Ovary (tissue), 7 donors: ENCODE measurements at regions not wholly inside any gene's neighbourhood (a gene's known extent, or its start where the extent isn't known, plus 50 kb on each side); places are given as distances from the start of the nearest gene placed in this dataset.
A peak's percentile ranks its signal among the peaks of the same experiment; 100 is the strongest.

Source experiments
- DNase-seq, 5 donors: peaks; one replicate each; pipeline ENCODE4 v3.0.0-alpha.2; 2019 to 2020
- H3K27ac ChIP-seq, 2 donors: fragments of 200-600 bp; one replicate each; pipeline versions ENCODE4 v1.5.1 to v1.8.0; 2019 to 2022
- H3K27me3 ChIP-seq: fragments of 200-600 bp; one replicate; pipeline ENCODE4 v1.8.0; 2022
- H3K36me3 ChIP-seq: fragments of 200-600 bp; sonication (generic); one replicate; pipeline ENCODE4 v1.5.1; 2019
- H3K4me1 ChIP-seq: one replicate; pipeline ENCODE4 v1.8.1; 2013; ENCODE audit warnings: mild to moderate bottlenecking, moderate library complexity; ENCODE audit not compliant: insufficient read depth
- H3K4me3 ChIP-seq: fragments of 200-600 bp; sonication (generic); one replicate; pipeline ENCODE4 v1.5.1; 2017
- H3K9me3 ChIP-seq, 2 donors: fragments of 200-600 bp in 1 of 2; sonication (generic) in 1 of 2; one replicate each; pipeline versions ENCODE4 v1.5.1 to v1.8.1; 2013 to 2019; ENCODE audit warnings: mild to moderate bottlenecking in 1 of 2, moderate library complexity in 1 of 2
- EP300 ChIP-seq: sonication (generic); formaldehyde crosslinking; IDR thresholded peaks from one replicate; pipeline ENCODE4 v1.6.1; 2017; ENCODE audit warnings: antibody characterized with exemption
- POLR2A ChIP-seq: fragments of 450-650 bp; IDR thresholded peaks from one replicate; pipeline ENCODE4 v1.6.1; 2017; ENCODE audit warnings: antibody characterized with exemption, mild to moderate bottlenecking, moderate library complexity
- WGBS, 3 donors: extraction: QIAGEN DNeasy Blood & Tissue Kit in 1 of 3; methylation state at CpG; one replicate each; pipeline versions ENCODE4 v1.1.5 to v1.1.7; 2013 to 2017; 5-methylcytosine and 5-hydroxymethylcytosine counted together
- intact Hi-C, 4 donors: fragments of 100-400 bp; cut with DNase I; formaldehyde crosslinking; loops; one replicate each; pipeline versions ENCODE4 v1.11.0 to v1.15.1; 2022 to 2023
- TF ChIP-seq, protein P1 (sequence below), 3 donors: fragments of 450-650 bp in 2 of 3; fragments of 200-600 bp in 1 of 3; IDR thresholded peaks; one replicate each; pipeline versions ENCODE4 v1.5.1 to v1.8.0; 2016 to 2022; ENCODE audit warnings: antibody characterized with exemption in 3 of 3, mild to moderate bottlenecking in 1 of 3
- donor health status: DM: no; HTN: no; CAD: no; lungs with moderate emphysema.
- donor health status: DM: no; HTN: no; CAD: no.
- donor health status: Bipolar disorder and iron deficiency.
- donor health status: DM: no; HTN: no; CAD: no.
- donor health status: DM: yes; HTN: yes; CAD: no.

DNA sequence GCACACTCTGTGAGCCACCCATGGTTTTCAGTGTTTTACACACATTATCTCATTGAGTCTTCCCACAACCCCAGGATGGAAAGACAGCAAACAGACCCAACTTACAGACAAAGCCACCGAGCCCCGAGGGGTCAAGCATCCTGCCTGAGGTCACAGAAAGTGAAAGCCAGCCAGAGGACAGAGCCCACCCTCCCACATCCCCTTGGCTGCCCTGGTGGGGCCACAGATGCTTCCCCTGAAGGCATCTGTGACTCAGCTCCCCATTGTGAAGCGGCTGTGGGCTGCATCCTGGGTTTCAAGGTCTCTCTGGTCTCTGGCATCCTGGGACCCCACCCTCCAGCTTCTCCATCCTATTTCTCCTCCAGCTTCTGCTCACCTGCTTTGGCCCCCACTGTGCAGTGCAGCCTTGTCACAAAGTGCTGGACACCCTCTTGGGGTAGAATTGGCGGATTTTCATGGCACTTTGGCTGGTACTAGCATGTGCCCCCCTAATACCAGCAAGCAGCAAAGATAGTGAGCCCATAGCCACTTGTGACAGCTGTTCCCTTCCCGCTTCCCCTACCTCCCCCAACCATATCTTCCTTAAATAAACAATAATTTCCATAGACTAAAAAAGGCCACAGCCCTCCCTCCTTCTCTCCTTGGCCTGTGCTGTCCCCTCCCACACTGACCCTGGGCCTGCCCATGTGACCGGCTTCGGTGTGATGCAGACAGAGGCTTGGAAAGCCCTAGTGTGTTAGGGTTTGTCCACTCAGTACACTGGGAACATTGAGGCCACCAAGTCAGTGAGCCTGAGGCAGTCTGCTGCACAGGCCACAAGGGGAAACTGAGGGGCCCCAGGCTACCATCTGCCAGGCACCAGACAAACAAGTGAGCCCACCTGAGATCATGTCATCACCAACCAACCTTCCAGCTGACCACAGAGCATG is 53.9 kb upstream of the SHISAL1 start:
- no peak overlapping the region for H3K27ac ChIP-seq
- no peaks in the 10 kb centered on the region for H3K27me3 ChIP-seq
- no peaks in the 10 kb centered on the region for H3K36me3 ChIP-seq
- no peaks in the 10 kb centered on the region for H3K9me3 ChIP-seq
- TF ChIP-seq, protein P1, sequence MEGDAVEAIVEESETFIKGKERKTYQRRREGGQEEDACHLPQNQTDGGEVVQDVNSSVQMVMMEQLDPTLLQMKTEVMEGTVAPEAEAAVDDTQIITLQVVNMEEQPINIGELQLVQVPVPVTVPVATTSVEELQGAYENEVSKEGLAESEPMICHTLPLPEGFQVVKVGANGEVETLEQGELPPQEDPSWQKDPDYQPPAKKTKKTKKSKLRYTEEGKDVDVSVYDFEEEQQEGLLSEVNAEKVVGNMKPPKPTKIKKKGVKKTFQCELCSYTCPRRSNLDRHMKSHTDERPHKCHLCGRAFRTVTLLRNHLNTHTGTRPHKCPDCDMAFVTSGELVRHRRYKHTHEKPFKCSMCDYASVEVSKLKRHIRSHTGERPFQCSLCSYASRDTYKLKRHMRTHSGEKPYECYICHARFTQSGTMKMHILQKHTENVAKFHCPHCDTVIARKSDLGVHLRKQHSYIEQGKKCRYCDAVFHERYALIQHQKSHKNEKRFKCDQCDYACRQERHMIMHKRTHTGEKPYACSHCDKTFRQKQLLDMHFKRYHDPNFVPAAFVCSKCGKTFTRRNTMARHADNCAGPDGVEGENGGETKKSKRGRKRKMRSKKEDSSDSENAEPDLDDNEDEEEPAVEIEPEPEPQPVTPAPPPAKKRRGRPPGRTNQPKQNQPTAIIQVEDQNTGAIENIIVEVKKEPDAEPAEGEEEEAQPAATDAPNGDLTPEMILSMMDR (IDR thresholded peaks at IDR 0.05): no peak
- TF ChIP-seq POLR2A (no peak), EP300 (no peak)
- peak in 3 of 5 donors; percentile 29 to 37 (median 30) for DNase-seq
- peaks cover 8% of the 10 kb centered on the region for H3K4me1 ChIP-seq
- intact Hi-C loops: no loop called here
- H3K4me3 ChIP-seq: no peak overlapping the region
- WGBS, 3 donors: 38 to 47% (median 39%) methylated on average over 7 of the region's 7 CpGs

GRCh38 chr22:44365832-44366231 is 53.1 kb upstream of the SHISAL1 start:
- H3K4me1 ChIP-seq: peaks cover 8% of the 10 kb centered on the region
- peak in 3 of 5 donors; percentile 10 to 21 (median 17) for DNase-seq

GRCh38 chr22:44365191-44365590 is 52.4 kb upstream of the SHISAL1 start:
- WGBS, 3 donors: 78 to 85% (median 84%) methylated on average over 9 of the region's 9 CpGs
- intact Hi-C loops: no loop called here
- H3K4me1 ChIP-seq: peaks cover 11% of the 10 kb centered on the region
- DNase-seq: peak in 3 of 5 donors; percentile 18 to 31 (median 19)
- H3K36me3 ChIP-seq: no peaks in the 10 kb centered on the region
- H3K27ac ChIP-seq: no peak overlapping the region
- no peak overlapping the region for H3K4me3 ChIP-seq
- no peaks in the 10 kb centered on the region for H3K9me3 ChIP-seq
- TF ChIP-seq, protein P1 (IDR thresholded peaks at IDR 0.05): no peak
- no peak for TF ChIP-seq EP300
- TF ChIP-seq POLR2A: no peak
- H3K27me3 ChIP-seq: no peaks in the 10 kb centered on the region

More at GRCh38 chr22:44365832-44366231, 53.1 kb upstream of the SHISAL1 start:
- WGBS, 3 donors: 73 to 74% (median 74%) methylated on average over 9 of the region's 9 CpGs
- intact Hi-C loops: no loop called here
- Histone ChIP-seq H3K27ac (no peak overlapping the region), H3K27me3 (no peaks in the 10 kb centered on the region), H3K9me3 (no peaks in the 10 kb centered on the region), H3K4me3 (no peak overlapping the region), H3K36me3 (no peaks in the 10 kb centered on the region)
- TF ChIP-seq EP300 (no peak), POLR2A (no peak)
- TF ChIP-seq, protein P1 (IDR thresholded peaks at IDR 0.05): no peak

DNA sequence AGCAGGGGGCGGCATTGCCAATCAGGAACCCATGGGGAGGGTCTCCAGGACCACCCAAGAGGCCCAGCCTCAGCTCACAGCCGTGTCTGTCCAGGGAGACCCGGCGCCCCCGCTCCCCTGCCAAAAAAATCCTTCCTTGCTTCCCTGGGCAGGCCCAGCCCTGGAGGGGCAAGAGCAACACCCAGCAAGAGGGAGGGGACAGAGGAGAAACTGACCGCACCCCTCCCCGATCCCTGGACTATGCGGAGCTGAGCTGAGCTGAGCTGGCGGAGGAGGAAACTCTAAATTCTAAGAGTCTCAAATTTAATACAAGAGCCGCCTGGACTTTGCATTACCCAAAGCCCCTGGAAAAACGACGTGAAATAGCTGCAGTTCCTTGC is 52.0 kb upstream of the SHISAL1 start:
- Histone ChIP-seq H3K27me3 (no peaks in the 10 kb centered on the region), H3K4me3 (no peak overlapping the region), H3K4me1 (peaks cover 14% of the 10 kb centered on the region), H3K9me3 (no peaks in the 10 kb centered on the region), H3K27ac (no peak overlapping the region), H3K36me3 (no peaks in the 10 kb centered on the region)
- intact Hi-C loops: no loop called here
- DNase-seq: peak in 4 of 5 donors; percentile 8 to 43 (median 36)
- WGBS, 3 donors: 56 to 78% (median 76%) methylated on average over 12 of the region's 12 CpGs
- TF ChIP-seq, protein P1 (IDR thresholded peaks at IDR 0.05): no peak
- TF ChIP-seq EP300 (no peak), POLR2A (no peak)
